HG03095 (cell line): ENCODE measurements at regions not wholly inside any gene's neighbourhood (a gene's known extent, or its start where the extent isn't known, plus 50 kb on each side); places are given as distances from the start of the nearest gene placed in this dataset.

Experiments used
- ATAC-seq: cut with Tn5 transposase; IDR thresholded peaks from one replicate; pipeline ENCODE4 v1.9.1; 2021; ENCODE audit warnings: moderate library complexity; ENCODE audit not compliant: unreplicated experiment

- ATAC-seq = no peak
These were observed 307.0 kb upstream of the PRDM1 start for GRCh38 chr6:105779110-105779509.

DNA sequence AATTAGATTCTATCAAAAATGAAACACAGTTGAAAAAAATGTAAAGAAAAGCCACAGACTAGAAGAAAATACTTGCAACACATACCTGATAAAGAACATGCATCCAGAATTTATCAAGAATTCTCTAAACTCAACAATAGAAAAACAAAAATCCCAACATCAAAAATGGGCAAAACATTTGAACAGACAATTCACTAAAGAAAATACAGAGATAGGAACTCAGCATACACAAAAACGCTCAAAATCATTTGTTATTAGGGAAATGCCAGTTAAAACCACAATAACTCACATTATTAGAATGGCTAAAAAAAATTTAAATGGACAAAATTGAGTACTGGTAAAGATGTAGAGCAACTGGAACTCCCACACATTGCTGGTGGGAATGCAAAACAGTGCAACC lies 311.0 kb upstream of the PRDM1 start:
- no peak for ATAC-seq

DNA sequence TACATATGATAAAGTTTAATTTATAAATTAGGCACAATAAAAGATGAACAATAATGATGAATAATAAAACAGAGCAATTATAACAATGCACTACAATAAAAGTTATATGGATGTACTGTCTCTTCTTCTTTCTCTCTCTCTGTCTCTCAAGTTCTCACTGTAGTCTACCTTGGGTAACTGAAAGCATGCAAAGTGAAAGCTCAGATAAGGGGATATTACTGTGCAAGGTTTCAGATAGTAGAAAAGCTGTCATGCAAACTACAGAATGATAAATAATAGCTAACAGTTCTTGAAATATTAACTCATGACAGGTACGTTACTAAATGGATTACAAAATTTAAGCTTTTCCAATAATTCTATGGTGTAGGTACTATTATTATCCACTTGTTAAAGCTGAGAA lies 311.9 kb upstream of the PRDM1 start:
- peak; percentile 60 for ATAC-seq

DNA sequence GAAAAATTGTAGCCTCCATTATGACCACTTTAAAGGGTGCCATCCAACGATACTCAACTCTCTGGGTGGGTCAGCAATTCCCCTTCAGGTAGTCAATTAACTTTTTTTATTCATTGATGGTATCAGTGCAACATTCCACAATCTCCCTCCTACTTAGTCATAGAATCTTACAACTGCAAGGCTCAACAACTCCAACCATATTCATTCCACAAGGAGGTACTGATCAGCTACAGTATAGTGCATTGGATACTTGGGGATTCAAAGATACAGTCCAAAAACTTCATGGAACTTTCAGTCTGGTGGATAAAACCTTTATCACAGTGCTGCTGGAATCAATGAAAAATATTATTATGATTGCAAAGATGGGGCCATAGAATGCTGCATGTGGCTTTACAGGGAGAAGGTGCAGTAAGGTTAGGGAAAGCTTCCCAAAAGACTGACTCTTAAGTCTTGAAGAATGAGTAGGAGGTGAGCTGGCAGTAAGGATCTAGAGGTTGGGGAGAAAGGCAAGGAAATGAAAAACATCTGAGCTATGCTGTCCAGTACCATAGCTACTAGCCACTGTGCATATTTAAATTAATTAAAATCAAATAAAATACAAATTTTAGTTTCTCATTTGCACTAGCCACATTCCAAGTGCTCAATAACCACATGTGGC lies 314.7 kb upstream of the PRDM1 start:
- ATAC-seq = no peak

GRCh38 chr6:105769987-105770386 lies 316.1 kb upstream of the PRDM1 start:
- ATAC-seq = no peak

- ATAC-seq = no peak
These were observed 316.9 kb upstream of the PRDM1 start for GRCh38 chr6:105769197-105769596.

DNA sequence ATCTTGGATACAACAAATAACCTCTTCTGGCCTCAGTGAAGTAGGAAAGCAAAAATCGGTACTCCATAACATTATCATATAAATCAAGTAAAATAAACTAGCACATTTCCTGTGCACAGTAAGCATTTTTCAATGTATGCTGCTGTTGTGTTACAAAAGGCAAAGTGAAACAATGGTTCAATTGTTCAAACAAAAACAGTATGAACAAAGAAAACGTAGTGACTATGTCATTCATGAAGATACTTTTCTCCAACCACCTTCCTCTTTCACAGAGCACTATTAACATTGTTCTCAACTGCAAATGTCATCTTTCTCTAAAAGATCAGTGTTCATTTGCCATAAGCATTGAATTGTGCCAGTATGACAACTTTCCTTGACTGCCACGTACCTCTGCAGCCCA lies 318.6 kb upstream of the PRDM1 start:
- no peak for ATAC-seq

GRCh38 chr6:105765239-105765638 lies 320.9 kb upstream of the PRDM1 start:
- no peak for ATAC-seq

DNA sequence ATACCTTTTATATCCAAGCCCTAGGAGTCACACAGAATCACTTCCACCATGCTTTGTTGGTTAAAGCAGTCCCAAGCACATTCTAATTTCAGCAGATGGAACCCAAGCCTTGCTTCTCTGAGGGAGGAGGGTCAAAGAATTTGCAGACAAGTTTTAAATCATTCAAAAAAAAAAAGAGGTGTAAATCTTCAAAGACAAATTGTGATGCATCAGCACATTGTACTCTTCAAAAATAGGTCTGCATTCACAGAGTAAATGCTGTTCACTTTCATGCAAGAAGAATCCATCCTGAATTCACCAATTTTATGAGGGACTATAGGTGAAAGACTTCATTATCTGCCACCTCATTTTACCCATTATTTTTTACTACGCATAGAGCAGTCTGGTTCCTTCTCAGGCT lies 321.8 kb upstream of the PRDM1 start:
- no peak for ATAC-seq

DNA sequence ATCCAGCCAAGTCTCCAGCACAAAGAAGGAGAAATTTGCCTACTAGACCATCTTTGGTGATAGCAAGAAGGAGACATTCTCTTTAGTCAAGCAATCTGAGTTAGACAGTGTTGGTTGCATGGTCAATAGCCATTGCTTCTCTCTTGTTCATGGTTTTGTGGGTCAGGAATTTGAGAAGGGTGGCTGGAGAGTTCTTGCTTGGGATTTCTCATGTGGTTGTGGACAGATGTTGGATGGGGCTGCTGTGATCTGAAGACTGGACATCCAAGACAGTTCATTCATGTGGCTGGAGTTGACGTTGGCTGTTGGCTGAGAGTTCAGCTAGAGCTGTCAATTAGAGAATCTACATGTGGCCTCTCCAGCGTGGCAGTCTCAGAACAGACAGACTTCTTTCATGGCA lies 322.3 kb upstream of the PRDM1 start:
- ATAC-seq = no peak

DNA sequence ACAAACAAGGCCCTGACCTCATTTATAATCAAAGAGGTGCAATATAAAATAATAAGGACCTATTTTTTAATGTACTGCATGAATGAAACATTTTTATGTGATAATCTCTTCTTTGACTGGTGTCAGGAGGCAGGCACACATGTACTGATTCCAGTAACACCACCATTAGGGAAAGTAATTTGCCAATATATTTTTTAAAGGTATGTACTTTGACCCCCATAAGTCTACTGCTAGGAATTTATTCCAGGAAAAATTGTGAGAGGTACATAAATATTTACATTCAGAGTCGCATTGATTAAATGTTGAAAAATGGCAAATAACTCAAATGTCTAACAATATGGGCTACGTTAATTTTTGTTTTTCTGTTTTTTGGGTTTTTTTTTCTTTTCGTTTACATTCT lies 325.4 kb upstream of the PRDM1 start:
- ATAC-seq = no peak

GRCh38 chr6:105759946-105760345 lies 326.2 kb upstream of the PRDM1 start:
- no peak for ATAC-seq

- ATAC-seq = no peak
These were observed 327.1 kb upstream of the PRDM1 start for GRCh38 chr6:105759015-105759414.

DNA sequence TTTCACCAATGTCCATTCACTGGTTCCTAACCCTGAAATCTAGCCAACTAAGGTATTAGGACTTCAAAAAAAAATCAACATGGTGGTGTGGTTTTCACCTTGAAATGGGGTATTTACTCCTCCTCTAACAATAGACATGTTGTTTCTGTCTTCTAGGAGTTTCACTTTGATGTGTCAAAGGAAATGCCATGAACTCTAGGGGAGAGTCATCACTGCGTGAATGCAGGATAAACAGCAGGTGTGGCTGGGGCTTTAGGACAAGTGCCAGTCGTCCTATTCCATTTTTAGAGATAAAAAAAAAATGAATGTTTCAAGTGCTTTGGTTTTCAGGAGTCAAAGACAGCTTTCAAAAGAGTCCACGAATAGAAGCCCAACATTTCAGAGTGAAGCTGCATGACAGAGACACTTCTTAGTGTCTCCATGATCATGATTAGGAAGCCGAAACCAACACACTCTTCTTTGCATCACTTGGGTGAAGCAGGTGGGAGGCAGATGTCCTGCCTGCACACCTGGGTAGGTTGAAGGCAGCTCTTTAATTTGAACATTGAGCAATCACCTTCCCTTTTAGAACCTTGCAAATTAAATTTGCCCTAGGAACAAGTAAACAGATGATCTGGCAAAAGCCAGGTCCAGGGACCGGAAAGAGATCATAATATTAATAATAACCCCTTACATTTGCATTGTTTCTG lies 328.5 kb upstream of the PRDM1 start:
- ATAC-seq = peak; percentile 99

DNA sequence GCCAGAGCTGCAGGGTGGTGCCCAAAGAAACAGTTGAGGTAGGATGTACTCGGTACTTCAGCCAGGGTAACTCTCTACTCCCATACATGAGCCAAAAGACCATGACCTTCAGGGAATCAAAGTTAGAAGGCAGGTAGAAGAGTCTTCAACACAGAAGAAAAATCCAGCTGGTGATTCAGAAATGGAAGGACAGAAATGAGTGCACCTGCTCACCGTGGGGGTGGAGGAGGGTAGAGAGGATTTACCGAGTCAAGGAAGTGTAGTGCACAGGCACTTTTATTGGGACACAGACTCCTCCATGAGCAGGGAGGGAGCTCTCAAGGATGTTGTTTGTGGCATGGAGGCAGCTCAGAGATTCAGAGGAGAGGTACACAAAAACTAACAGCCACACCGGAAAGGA lies 330.3 kb upstream of the PRDM1 start:
- ATAC-seq = no peak

GRCh38 chr6:105753620-105754211 lies 332.4 kb upstream of the PRDM1 start:
- no peak for ATAC-seq

DNA sequence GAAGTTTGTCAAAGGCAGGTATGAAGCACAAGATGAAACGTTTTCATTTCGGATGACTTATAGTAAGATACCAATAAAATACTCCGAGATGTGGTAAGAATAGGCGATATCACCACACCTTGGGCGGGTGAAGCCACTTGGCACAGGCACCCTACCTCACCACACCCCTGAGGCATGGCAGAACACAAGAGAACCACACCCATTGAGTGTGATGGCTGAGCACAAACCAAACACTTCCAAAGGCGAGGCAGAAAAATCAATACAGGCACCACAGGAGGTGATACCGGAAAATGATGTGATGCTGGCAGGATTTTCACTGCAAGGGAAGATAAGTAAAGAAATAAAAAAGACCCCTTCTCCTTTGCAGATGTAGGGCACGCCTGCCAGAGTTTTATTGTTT lies 332.9 kb upstream of the PRDM1 start:
- no peak for ATAC-seq

GRCh38 chr6:105750089-105750488 lies 336.0 kb upstream of the PRDM1 start:
- no peak for ATAC-seq

- ATAC-seq = no peak
These were observed 337.4 kb upstream of the PRDM1 start for GRCh38 chr6:105748737-105749161.

- no peak for ATAC-seq
These were observed 338.2 kb upstream of the PRDM1 start for GRCh38 chr6:105747823-105748405.

DNA sequence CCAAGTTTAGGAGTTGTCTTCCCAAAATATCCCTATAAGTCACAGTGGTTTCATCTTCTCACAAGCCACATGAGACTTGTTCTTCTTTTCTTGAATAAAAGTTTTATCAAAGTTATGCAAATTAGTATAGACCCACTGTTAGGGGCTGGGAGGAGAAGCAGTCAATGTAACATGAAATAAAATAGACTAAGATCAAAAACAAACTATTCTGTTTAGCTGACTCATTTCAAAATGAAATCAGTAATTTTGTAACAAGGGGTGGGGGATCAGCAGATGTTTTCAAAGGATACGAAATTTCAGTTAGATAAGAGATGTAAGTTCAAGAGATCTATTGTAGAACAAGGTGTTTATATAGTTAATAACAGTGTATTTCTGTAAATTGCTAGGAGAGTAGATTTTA lies 339.6 kb upstream of the PRDM1 start:
- no peak for ATAC-seq

DNA sequence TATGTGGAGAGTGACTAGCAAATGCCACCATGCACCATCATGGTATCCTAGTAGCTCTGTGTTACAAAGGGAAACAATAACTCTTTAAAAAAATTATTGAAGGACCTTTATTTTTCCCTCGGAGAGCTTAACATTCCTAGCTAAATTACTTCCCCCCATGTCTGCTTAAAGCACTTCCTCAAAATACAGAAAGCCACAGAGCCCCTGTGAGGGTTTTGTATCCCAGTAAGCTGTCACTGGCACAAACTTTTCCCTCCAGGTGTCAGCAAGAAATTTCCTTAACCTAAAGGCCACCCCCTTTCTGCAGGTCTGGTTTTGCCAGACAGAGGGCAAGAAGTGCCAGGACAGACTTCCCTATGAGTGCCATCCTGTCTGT lies 340.0 kb upstream of the PRDM1 start:
- ATAC-seq = no peak
